NCI-H2029 (cell line): ENCODE measurements at regions not wholly inside any gene's neighbourhood (a gene's known extent, or its start where the extent isn't known, plus 50 kb on each side); places are given as distances from the start of the nearest gene placed in this dataset.
"Not testable (repeated sequence)": the region's sequence is repeated elsewhere in the genome, so short reads cannot be mapped to it uniquely, and the experiment has no call there.

Source experiments
- DNase-seq: peaks from one replicate; lab custom pipeline; 2025; lab: John Stamatoyannopoulos, UW

GRCh38 chr4:3648731-3649130 is 116.5 kb upstream of the LRPAP1 start:
- no peak for DNase-seq

DNA sequence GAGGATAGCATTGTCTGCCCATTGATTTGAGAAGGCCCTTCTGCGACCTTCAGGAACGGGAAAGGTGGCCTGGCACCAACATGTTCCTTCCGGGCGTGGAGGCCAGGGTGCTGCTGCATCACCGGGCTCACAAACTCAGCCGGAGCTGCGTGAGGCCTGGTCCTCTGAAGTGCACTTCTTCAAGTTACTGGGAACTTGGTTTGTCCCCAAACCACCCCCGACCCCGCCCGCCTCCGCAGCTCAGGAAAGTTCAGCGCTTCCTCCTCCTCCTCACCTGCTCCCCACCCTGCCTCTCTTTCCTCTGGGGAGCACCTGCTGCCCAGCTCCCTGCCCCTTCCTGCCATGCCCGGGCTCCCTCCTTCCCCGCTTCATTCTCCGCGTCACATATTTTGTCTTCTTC is 116.0 kb upstream of the LRPAP1 start:
- no peak for DNase-seq

DNA sequence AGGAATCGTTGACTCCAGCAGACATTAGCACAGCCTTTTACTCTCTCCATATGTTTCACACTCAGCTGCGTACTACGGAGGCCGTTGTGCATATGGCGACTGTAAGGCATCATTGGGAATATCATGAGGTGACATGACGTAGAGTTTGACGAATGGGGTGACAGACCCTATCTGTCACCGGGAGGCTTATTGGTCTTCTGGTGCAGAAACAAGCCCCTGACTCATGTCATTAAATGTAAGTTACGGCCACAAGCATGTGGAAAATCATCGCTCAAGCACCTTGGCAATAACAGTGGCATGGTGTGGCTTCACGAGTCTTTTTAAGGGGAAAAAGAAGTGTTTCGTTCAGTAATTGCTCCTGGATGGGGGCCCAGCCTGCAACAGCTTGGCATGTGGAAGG is 115.2 kb upstream of the LRPAP1 start:
- no peak for DNase-seq

DNA sequence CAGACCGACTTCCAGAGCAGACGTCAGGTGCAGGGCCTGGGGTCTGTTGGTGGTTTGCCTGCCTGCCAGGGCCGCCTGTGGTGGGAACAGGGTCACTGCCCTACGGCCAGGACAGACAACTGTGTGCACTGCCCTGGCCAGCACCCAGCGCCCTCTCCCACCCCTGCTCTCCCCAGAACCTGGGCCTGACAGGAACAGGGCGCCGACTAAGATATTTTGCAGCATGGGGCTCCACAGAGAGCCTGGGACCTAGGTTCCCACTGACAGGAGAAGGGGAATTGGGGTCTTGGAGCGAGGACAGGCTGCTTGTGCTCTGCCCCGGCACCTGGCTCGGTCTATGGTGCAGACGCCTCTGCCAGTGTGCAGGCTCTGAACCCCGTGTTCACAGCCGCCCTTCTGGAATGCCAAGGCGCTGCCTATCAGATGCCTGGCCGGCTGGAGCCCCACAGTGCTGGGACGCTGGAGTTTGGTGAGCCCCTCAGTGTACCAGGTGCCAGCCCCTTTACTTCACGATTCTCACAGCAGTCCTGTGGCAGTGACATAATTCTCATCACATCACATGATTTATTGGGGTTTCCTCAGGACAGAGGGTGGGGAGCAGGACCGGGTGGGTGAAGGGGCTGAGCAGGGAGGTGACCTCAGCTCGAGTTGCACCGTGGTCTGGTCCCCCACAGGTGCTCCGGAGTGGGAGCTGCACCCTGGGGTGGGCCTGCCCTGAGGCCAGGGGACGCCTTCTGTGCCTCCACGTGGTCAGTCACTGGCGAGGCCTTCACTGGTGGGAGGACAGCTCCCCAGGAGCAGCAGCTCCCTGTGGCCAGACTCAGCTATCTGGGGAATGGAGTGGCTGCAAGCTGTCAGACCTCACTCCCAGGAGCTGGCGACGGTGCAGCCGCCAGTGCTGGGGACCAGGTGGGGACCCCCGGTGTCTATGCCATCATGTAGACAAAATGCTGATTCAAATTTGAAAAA is 113.8 kb upstream of the LRPAP1 start:
- no peak for DNase-seq

- DNase-seq = no peak
Observed at GRCh38 chr4:3644849-3645627, 112.8 kb upstream of the LRPAP1 start.

DNA sequence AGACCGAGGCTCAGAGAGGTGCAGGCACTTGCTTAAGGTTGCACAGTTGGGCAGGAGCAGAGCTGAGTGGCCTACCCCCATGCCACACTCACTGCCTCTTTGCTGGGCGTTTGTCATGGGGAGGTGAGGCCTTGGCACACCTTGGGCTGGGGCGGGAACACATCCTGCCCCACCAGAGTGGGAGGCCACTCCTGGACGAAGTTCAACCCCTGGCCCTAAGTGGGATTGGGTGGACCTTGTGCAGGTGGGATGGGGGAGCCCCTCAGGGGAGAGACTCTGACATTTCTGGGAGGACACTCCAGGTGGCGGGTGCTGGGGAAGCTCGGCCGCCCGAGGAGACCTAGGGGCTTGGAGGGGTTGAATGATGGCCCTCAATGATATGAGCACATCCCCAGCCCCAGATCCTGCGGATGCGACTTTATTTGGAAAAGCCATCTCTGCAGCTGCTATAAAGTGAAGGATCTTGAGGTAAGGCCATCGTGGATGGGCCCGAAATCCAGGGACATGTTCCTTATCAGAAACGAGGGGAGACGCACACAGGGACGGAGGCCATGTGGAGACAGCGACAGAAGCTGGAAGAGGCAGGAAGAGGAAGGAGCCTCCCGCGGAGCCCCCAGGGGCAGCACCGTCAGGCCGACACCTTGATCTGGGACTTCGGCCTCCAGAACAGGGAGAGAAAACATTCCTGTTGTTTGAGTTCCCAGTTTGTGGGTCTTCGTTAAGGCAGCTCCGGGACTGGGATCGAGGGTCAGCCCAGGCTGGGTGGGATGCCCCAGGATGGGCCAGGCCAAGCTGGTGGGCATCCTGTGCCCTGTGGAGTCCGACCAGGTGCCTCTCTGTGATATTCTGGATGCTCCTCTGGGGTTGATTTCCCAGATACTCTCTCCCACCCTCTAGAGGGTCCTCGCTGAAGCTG is 111.6 kb upstream of the LRPAP1 start:
- no peak for DNase-seq

DNA sequence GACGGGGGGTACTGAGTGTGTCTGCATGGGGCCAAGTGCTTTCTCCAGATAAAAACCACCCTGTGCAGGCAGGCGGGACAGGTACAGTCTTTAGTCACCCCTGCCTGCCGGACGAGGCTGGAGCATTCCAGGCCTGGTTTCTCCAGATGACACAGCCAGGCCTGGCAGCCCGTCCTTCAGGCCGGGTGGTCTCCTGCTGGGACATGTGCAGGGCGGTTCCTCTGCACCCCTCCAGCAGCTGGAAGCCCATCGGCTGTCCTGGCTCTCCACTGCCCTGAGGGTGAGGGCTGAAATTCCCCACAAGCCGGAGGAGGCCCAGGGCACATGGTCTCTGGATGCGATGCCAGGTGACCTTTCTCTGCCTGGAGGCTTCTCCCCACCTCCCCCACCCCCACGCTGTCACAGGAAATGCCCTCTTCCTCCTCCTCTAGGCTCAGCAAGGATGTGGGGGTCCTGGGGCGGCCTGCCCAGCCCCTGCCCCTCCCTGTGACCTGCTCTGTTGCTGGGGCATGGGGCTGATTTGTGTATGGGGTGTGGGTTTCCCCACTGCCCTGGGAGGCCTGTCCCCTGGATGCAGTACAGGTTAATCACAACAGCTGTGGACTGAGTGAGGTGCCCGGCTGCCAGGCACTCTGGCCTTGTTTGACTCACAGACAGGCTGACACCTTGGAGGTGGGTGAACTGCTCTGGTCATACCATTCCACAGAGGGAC is 110.7 kb upstream of the LRPAP1 start:
- no peak for DNase-seq

DNA sequence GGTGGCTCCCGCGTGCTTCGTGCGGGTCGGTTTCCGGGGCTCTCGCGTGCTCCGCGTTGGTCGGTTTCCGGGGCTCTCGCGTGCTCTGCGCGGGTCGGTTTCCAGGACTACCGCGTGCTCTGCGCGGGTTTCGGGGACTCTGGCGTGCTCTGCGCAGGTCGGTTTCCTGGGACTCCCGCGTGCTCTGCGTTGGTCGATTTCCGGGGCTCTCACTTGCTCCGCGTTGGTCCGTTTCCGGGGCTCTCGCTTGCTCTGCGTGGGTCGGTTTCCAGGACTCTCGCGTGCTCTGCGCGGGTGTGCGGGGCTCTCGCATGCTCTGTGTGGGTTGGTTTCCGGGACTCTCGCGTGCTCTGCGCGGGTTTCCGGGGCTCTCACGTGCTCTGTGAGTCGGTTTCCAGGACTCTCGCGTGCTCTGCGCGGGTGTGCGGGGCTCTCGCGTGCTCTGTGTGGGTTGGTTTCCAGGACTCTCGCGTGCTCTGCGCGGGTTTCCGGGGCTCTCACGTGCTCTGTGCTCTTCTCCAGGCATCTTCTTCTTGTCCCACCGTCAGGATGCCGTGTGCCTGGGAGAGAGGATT is 109.9 kb upstream of the LRPAP1 start:
- DNase-seq = no peak

- no peak for DNase-seq
Observed at GRCh38 chr4:3641501-3641900, 109.3 kb upstream of the LRPAP1 start.

- no peak for DNase-seq
Observed at GRCh38 chr4:3640587-3640962, 108.4 kb upstream of the LRPAP1 start.

DNA sequence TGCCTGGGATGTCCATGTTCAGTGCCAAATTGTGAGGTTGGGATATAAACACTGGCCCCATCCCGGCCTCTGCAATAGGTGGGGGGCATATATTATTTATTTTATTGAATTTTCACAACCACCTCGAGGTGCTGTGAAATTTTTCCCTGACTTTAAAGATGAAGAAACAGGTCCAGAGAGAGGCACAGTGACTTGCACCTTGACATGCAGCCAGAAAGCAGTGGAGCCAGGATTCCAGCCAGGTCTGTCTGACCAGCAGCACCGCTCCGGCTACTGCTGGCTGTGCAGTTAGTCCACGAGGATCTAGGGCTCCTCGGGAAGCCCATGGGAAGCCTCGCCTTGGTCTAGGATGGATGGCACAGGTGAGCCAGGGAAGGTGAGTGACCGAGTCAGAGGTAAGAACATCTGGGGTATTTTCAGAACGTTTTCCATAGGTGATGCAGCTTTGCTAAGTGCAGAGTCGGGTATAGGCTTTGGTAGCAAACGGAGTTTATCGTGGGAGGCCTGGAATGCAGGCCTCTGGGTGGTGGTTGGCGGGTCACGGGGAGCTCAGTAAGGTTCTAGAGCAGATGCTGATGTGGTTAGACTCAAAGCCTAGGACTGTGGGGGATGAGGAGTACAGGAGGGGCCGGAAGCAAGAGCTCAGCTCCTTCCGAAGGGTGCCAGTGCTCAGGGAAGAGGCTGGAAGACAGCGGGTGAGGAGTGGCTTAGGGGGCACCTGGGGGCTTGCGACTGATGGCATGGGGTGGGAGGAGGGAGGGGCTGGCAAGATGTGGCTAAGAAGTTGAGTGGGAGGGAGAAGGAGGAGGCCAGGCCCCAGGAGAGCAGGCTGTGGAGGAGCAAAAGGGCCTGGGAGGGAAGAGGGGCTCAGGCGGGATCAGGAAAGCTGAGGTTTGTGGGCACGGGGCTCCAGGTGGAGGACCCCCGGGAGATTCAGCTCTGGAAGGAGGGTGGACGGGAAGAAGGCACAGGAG is 107.7 kb upstream of the LRPAP1 start:
- DNase-seq = no peak

DNA sequence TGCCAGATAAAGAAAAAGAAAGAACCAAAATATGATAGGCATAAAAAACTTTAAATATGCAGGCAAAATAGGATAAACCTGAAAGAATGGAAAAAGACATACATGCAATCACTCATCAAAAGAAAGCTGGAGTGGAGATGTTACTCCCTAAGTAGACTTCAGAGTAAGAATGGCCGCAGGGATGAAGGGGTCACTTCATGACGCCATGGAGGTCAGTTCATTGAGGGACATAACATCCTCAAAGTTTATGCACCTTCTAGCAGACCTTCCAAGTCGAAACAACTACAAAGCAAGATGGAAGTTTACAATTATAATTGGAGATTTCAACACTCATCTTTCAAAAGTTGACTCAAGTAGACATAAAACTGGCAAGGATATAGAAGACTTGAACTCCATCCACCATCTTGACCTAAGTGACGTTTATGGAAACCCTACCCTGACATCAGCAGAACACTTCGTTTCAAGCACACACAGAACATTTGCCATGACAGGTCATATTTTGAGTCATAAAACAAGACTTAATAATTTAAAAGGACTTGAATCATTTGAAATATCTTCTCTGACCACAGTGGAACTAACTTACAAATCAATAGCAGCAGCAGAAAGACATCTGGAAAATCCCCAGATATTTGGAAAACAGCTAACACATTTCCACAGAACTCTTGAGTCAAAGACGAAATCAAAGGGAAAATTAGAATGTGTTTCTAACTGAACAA is 106.0 kb upstream of the LRPAP1 start:
- DNase-seq = no peak

- DNase-seq = no peak
Observed at GRCh38 chr4:3637326-3638016, 105.2 kb upstream of the LRPAP1 start.

GRCh38 chr4:3636646-3637320 is 104.6 kb upstream of the LRPAP1 start:
- no peak for DNase-seq

- DNase-seq = not testable (repeated sequence)
Observed at GRCh38 chr4:3636020-3636419, 103.8 kb upstream of the LRPAP1 start.

- no peak for DNase-seq
Observed at GRCh38 chr4:3634894-3635820, 102.9 kb upstream of the LRPAP1 start.
